ENCODE measurements at regions not wholly inside any gene's neighbourhood (a gene's known extent, or its start where the extent isn't known, plus 50 kb on each side); places are given as distances from the start of the nearest gene placed in this dataset.

DNA sequence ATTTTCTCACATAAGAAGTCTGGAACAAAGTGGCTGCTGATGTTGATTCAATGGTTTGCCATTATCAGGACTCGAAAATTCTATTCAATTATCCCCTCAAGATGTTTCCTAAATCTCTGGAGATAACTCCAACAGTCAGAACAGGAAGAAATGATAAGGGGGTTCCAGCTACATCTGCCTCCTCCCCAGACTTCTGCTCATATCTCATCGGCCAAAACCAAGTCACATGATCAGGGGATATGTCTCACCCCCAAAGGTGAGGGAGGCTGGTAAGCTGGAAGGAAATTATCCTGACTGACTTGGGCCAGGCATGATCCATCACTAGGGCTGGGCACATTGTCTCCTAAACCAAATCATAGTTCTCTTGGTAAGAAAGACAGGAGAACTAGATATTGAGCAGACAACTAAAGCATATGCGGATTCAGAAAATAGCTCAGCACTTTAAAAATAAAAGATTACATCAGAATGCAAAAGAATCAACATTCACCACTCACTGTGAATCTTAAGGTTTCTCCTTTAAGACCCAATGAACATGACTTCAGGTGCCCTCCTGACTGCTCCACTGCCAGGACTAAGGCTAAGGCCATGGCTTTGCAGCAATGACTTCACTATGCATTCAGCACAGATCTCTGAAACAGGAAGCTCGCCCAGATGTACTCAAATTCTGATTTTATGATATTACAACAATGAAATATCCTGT lies 306.3 kb downstream of the ENC1 start:
- TF ChIP-seq, protein P1, sequence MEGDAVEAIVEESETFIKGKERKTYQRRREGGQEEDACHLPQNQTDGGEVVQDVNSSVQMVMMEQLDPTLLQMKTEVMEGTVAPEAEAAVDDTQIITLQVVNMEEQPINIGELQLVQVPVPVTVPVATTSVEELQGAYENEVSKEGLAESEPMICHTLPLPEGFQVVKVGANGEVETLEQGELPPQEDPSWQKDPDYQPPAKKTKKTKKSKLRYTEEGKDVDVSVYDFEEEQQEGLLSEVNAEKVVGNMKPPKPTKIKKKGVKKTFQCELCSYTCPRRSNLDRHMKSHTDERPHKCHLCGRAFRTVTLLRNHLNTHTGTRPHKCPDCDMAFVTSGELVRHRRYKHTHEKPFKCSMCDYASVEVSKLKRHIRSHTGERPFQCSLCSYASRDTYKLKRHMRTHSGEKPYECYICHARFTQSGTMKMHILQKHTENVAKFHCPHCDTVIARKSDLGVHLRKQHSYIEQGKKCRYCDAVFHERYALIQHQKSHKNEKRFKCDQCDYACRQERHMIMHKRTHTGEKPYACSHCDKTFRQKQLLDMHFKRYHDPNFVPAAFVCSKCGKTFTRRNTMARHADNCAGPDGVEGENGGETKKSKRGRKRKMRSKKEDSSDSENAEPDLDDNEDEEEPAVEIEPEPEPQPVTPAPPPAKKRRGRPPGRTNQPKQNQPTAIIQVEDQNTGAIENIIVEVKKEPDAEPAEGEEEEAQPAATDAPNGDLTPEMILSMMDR (IDR thresholded peaks at IDR 0.05): no peak
- TF ChIP-seq POLR2A (IDR thresholded peaks at IDR 0.05): no peak

Measured in testis (tissue), 2 donors.